CD4-positive, alpha-beta T cell (primary cell): ENCODE measurements at regions not wholly inside any gene's neighbourhood (a gene's known extent, or its start where the extent isn't known, plus 50 kb on each side); places are given as distances from the start of the nearest gene placed in this dataset.

ENCODE experiments used
- ATAC-seq: fragments of 200-7000 bp; cut with Tn5 transposase; one replicate; pipeline ENCODE4 v1.10.0; 2022; ENCODE audit warnings: mild to moderate bottlenecking; ENCODE audit not compliant: poor library complexity
- CTCF ChIA-PET: fragments of 350-600 bp; sonication (Branson Sonifier 250); formaldehyde crosslinking; loops from one replicate; lab custom pipeline; 2021; ENCODE audit warnings: antibody characterized with exemption, inconsistent platforms; lab: Charles Lee
- POLR2A ChIA-PET: fragments of 350-600 bp; sonication (Branson Sonifier 250); formaldehyde crosslinking; loops from one replicate; lab custom pipeline; 2021; ENCODE audit warnings: antibody characterized with exemption, inconsistent platforms; lab: Charles Lee
- DNase-seq, 14 experiments: peaks; one replicate each; pipeline ENCODE4 v3.0.0-alpha.2; 2013 to 2020; ENCODE audit warnings: mixed read lengths in 2 of 14
- H3K27ac ChIP-seq, 2 donors: one replicate each; pipeline versions ENCODE4 v1.5.1 to v1.7.0; 2013; ENCODE audit warnings: low read length in 2 of 2, low read depth in 1 of 2, mild to moderate bottlenecking in 1 of 2
- H3K27me3 ChIP-seq, 2 experiments: 1 replicate in 1 of 2; 2 replicates in 1 of 2; pipeline versions ENCODE4 v1.6.1 to v1.7.0; 2013; ENCODE audit warnings: low read length in 2 of 2, control low read depth in 1 of 2, mild to moderate bottlenecking in 1 of 2, moderate library complexity in 1 of 2; ENCODE audit not compliant: insufficient read depth in 2 of 2, control insufficient read depth in 1 of 2
- H3K36me3 ChIP-seq: one replicate; pipeline ENCODE4 v1.6.1; 2013; ENCODE audit warnings: low read length, control low read depth; ENCODE audit not compliant: insufficient read depth
- H3K4me1 ChIP-seq: one replicate; pipeline ENCODE4 v1.6.1; 2013; ENCODE audit warnings: low read length, control low read depth; ENCODE audit not compliant: insufficient read depth
- H3K4me3 ChIP-seq: one replicate; pipeline ENCODE4 v1.5.1; 2013; ENCODE audit warnings: mild to moderate bottlenecking, low read length, moderate library complexity
- H3K9me3 ChIP-seq, 2 experiments: 1 replicate in 1 of 2; 2 replicates in 1 of 2; pipeline versions ENCODE4 v1.6.1 to v1.7.0; 2013; ENCODE audit warnings: low read length in 2 of 2, mild to moderate bottlenecking in 2 of 2, control low read depth in 1 of 2, moderate library complexity in 1 of 2; ENCODE audit not compliant: control insufficient read depth in 1 of 2, insufficient read depth in 1 of 2
- H3K27ac Mint-ChIP-seq: one replicate; pipeline ENCODE4 v1.8.0; 2020; ENCODE audit warnings: mixed read lengths
- H3K27me3 Mint-ChIP-seq: one replicate; pipeline ENCODE4 v1.8.0; 2021; ENCODE audit warnings: mixed read lengths
- H3K36me3 Mint-ChIP-seq: one replicate; pipeline ENCODE4 v1.8.0; 2021; ENCODE audit warnings: low read depth, mixed read lengths
- H3K4me1 Mint-ChIP-seq: one replicate; pipeline ENCODE4 v1.8.0; 2021; ENCODE audit warnings: low read depth, mixed read lengths
- H3K4me3 Mint-ChIP-seq: one replicate; pipeline ENCODE4 v1.8.0; 2020; ENCODE audit warnings: mild to moderate bottlenecking, mixed read lengths
- H3K9me3 Mint-ChIP-seq: one replicate; pipeline ENCODE4 v1.8.0; 2020; ENCODE audit warnings: mixed read lengths
- CTCF ChIP-seq: fragments of 200-600 bp; IDR thresholded peaks from one replicate; pipeline ENCODE4 v1.8.0; 2022; ENCODE audit warnings: antibody characterized with exemption, mild to moderate bottlenecking
- intact Hi-C, 2 experiments: fragments of 100-400 bp; cut with DNase I in 1 of 2; cut with micrococcal nuclease in 1 of 2; formaldehyde crosslinking; loops; one replicate each; pipeline versions ENCODE4 v1.15.1 to v1.9.0; 2023 to 2025; cut with DNase I, micrococcal nuclease

- intact Hi-C loops, result no loop called here
- H3K9me3 Mint-ChIP-seq, result peaks cover 18% of the 10 kb centered on the region
- Histone ChIP-seq H3K4me1 (no peaks in the 10 kb centered on the region), H3K27ac (no peak overlapping the region), H3K36me3 (no peaks in the 10 kb centered on the region), H3K9me3 (no peaks in the 10 kb centered on the region), H3K27me3 (no peaks in the 10 kb centered on the region), H3K4me3 (no peak overlapping the region)
- CTCF ChIA-PET, result no interaction called here
- no peaks in the 10 kb centered on the region for H3K27me3 Mint-ChIP-seq
- H3K27ac Mint-ChIP-seq, result no peak overlapping the region
- no peaks in the 10 kb centered on the region for H3K4me1 Mint-ChIP-seq
- no peak overlapping the region for H3K4me3 Mint-ChIP-seq
- no peaks in the 10 kb centered on the region for H3K36me3 Mint-ChIP-seq
- TF ChIP-seq CTCF, result no peak
- ATAC-seq, result no peak
- no peak for DNase-seq
- POLR2A ChIA-PET, result no interaction called here
These were observed 98.4 kb upstream of the ROBO1 start for GRCh38 chr3:79866162-79866561.

GRCh38 chr3:79864077-79864476, 96.3 kb upstream of the ROBO1 start:
- Histone ChIP-seq H3K4me3 (no peak overlapping the region), H3K4me1 (no peaks in the 10 kb centered on the region), H3K36me3 (no peaks in the 10 kb centered on the region), H3K9me3 (no peaks in the 10 kb centered on the region), H3K27me3 (no peaks in the 10 kb centered on the region), H3K27ac (no peak overlapping the region)
- POLR2A ChIA-PET, result no interaction called here
- CTCF ChIA-PET, result no interaction called here
- H3K27ac Mint-ChIP-seq, result no peak overlapping the region
- intact Hi-C loops, result no loop called here
- no peak for DNase-seq
- no peaks in the 10 kb centered on the region for H3K27me3 Mint-ChIP-seq
- TF ChIP-seq CTCF, result no peak
- H3K36me3 Mint-ChIP-seq, result no peaks in the 10 kb centered on the region
- H3K4me3 Mint-ChIP-seq, result no peak overlapping the region
- ATAC-seq, result no peak
- peaks cover 18% of the 10 kb centered on the region for H3K9me3 Mint-ChIP-seq
- no peaks in the 10 kb centered on the region for H3K4me1 Mint-ChIP-seq

GRCh38 chr3:79848876-79849275, 81.1 kb upstream of the ROBO1 start:
- no peak overlapping the region for H3K4me3 ChIP-seq
- H3K36me3 ChIP-seq, result no peaks in the 10 kb centered on the region
- CTCF ChIA-PET, result no interaction called here
- no peaks in the 10 kb centered on the region for H3K27me3 ChIP-seq
- POLR2A ChIA-PET, result no interaction called here
- no peak overlapping the region for H3K27ac Mint-ChIP-seq
- DNase-seq (no peak), ATAC-seq (no peak)
- no peaks in the 10 kb centered on the region for H3K4me1 Mint-ChIP-seq
- peaks cover 0 to 4% of the 10 kb centered on the region in 2 experiments for H3K9me3 ChIP-seq
- TF ChIP-seq CTCF, result no peak
- H3K4me3 Mint-ChIP-seq, result no peak overlapping the region
- H3K36me3 Mint-ChIP-seq, result no peaks in the 10 kb centered on the region
- H3K9me3 Mint-ChIP-seq, result peaks cover 17% of the 10 kb centered on the region
- H3K27ac ChIP-seq, result no peak overlapping the region
- H3K27me3 Mint-ChIP-seq, result no peaks in the 10 kb centered on the region
- intact Hi-C loops, result no loop called here
- H3K4me1 ChIP-seq, result no peaks in the 10 kb centered on the region
